Colonic mucosa (tissue), 4 donors: ENCODE measurements at regions not wholly inside any gene's neighbourhood (a gene's known extent, or its start where the extent isn't known, plus 50 kb on each side); places are given as distances from the start of the nearest gene placed in this dataset.

Experiments used
- DNase-seq: peaks from one replicate; pipeline ENCODE4 v3.0.0-alpha.2; 2020
- H3K27ac ChIP-seq: fragments of 200-600 bp; one replicate; pipeline ENCODE4 v1.8.0; 2021
- H3K27me3 ChIP-seq: fragments of 200-600 bp; one replicate; pipeline ENCODE4 v1.8.0; 2021
- H3K36me3 ChIP-seq: fragments of 200-600 bp; one replicate; pipeline ENCODE4 v1.8.0; 2021
- H3K4me1 ChIP-seq: fragments of 200-600 bp; one replicate; pipeline ENCODE4 v1.8.0; 2021; ENCODE audit warnings: mild to moderate bottlenecking
- H3K4me3 ChIP-seq: fragments of 200-600 bp; one replicate; pipeline ENCODE4 v1.8.0; 2021
- H3K9ac ChIP-seq, 2 donors: one replicate each; pipeline ENCODE4 v1.7.0; 2013; ENCODE audit warnings: control low read depth in 2 of 2, low read depth in 2 of 2, low read length in 2 of 2
- H3K9me3 ChIP-seq: fragments of 200-600 bp; one replicate; pipeline ENCODE4 v1.8.0; 2021
- CTCF ChIP-seq: fragments of 200-600 bp; IDR thresholded peaks from one replicate; pipeline ENCODE4 v1.8.0; 2022; ENCODE audit warnings: antibody characterized with exemption, mild to moderate bottlenecking
- intact Hi-C: fragments of 100-400 bp; cut with DNase I; formaldehyde crosslinking; loops from one replicate; pipeline ENCODE4 v1.14.1; 2022
- donor health status: healthy.
- donor health status: DM: no; HTN: no; CAD: no.
- donor health status: DM: no; HTN: no; CAD: no.

GRCh38 chr1:185626344-185626743, 107.8 kb upstream of the HMCN1 start:
- no peak for TF ChIP-seq CTCF
- Histone ChIP-seq H3K27me3 (no peaks in the 10 kb centered on the region), H3K9ac (no peak overlapping the region), H3K4me3 (no peak overlapping the region), H3K4me1 (no peaks in the 10 kb centered on the region), H3K27ac (no peak overlapping the region), H3K9me3 (no peaks in the 10 kb centered on the region), H3K36me3 (no peaks in the 10 kb centered on the region)
- intact Hi-C loops, result no loop called here
- DNase-seq, result no peak

- no peak overlapping the region for H3K9ac ChIP-seq
- no peak for TF ChIP-seq CTCF
- H3K4me1 ChIP-seq, result no peaks in the 10 kb centered on the region
- no peak overlapping the region for H3K4me3 ChIP-seq
- no peaks in the 10 kb centered on the region for H3K36me3 ChIP-seq
- DNase-seq, result no peak
- H3K27ac ChIP-seq, result no peak overlapping the region
- H3K27me3 ChIP-seq, result no peaks in the 10 kb centered on the region
- intact Hi-C loops, result no loop called here
- no peaks in the 10 kb centered on the region for H3K9me3 ChIP-seq
Observed at GRCh38 chr1:185610954-185611353, 123.2 kb upstream of the HMCN1 start.

GRCh38 chr1:185608177-185608576, 126.0 kb upstream of the HMCN1 start:
- DNase-seq, result no peak
- intact Hi-C loops, result no loop called here

GRCh38 chr1:185603158-185603557, 131.0 kb upstream of the HMCN1 start:
- no peak for TF ChIP-seq CTCF
- Histone ChIP-seq H3K27ac (no peak overlapping the region), H3K9me3 (no peaks in the 10 kb centered on the region), H3K4me3 (no peak overlapping the region), H3K36me3 (no peaks in the 10 kb centered on the region), H3K4me1 (no peaks in the 10 kb centered on the region), H3K9ac (no peak overlapping the region), H3K27me3 (no peaks in the 10 kb centered on the region)
- no peak for DNase-seq
- intact Hi-C loops, result no loop called here

More at GRCh38 chr1:185608177-185608576, 126.0 kb upstream of the HMCN1 start:
- no peaks in the 10 kb centered on the region for H3K4me1 ChIP-seq
- H3K36me3 ChIP-seq, result no peaks in the 10 kb centered on the region
- H3K27me3 ChIP-seq, result no peaks in the 10 kb centered on the region
- H3K4me3 ChIP-seq, result no peak overlapping the region
- H3K9me3 ChIP-seq, result no peaks in the 10 kb centered on the region
- H3K27ac ChIP-seq, result no peak overlapping the region
- no peak overlapping the region for H3K9ac ChIP-seq
- TF ChIP-seq CTCF, result no peak

GRCh38 chr1:185601189-185601588, 133.0 kb upstream of the HMCN1 start:
- no peaks in the 10 kb centered on the region for H3K4me1 ChIP-seq
- no peak overlapping the region for H3K27ac ChIP-seq
- H3K9me3 ChIP-seq, result no peaks in the 10 kb centered on the region

More at GRCh38 chr1:185601189-185601588, 133.0 kb upstream of the HMCN1 start:
- intact Hi-C loops, result no loop called here
- Histone ChIP-seq H3K9ac (no peak overlapping the region), H3K36me3 (no peaks in the 10 kb centered on the region), H3K27me3 (no peaks in the 10 kb centered on the region), H3K4me3 (no peak overlapping the region)
- no peak for DNase-seq
- TF ChIP-seq CTCF, result no peak
